Endothelial cell of umbilical vein (primary cell): ENCODE measurements at regions not wholly inside any gene's neighbourhood (a gene's known extent, or its start where the extent isn't known, plus 50 kb on each side); places are given as distances from the start of the nearest gene placed in this dataset.

Experiments used
- BruUV-seq: library from RNA; stranded (reverse); fragments of 400-500 nt; replicated peaks from 2 replicates; lab custom pipeline; 2021; lab: Mats Ljungman, UMichigan
- CTCF ChIA-PET: fragments of 300-600, 350-600 bp; sonication (Branson Sonifier 250); formaldehyde crosslinking; loops from one replicate; lab custom pipeline; 2021; ENCODE audit warnings: antibody characterized with exemption, inconsistent platforms; lab: Charles Lee
- POLR2A ChIA-PET: fragments of 300-600, 350-600 bp; sonication (Branson Sonifier 250); formaldehyde crosslinking; loops from one replicate; lab custom pipeline; 2021; ENCODE audit warnings: antibody characterized with exemption, inconsistent platforms; lab: Charles Lee
- DNase-seq: peaks from one replicate; pipeline ENCODE4 v3.0.0-alpha.2; 2011; ENCODE audit warnings: low read depth, low spot score
- FAIRE-seq: peaks from 2 replicates; lab custom pipeline; 2011; peaks lifted over from hg19 to GRCh38; lab: Jason Lieb, UNC
- H2AFZ ChIP-seq: 2 replicates; pipeline ENCODE4 v1.6.0; 2012; ENCODE audit warnings: low read depth, low read length, control low read depth, inconsistent platforms
- H3K27ac ChIP-seq: 2 replicates; pipeline ENCODE4 v1.5.1; 2011; ENCODE audit warnings: low read depth, mild to moderate bottlenecking, control low read depth, low read length, moderate library complexity; ENCODE audit not compliant: insufficient read depth
- H3K27me3 ChIP-seq, 2 experiments: 2 replicates each; pipeline versions ENCODE4 v1.6.0 to v1.6.1; 2011; ENCODE audit warnings: low read length in 2 of 2, mixed read lengths in 1 of 2; ENCODE audit not compliant: control insufficient read depth in 2 of 2, insufficient read depth in 2 of 2
- H3K36me3 ChIP-seq, 2 experiments: 2 replicates in 1 of 2; 3 replicates in 1 of 2; pipeline ENCODE4 v1.5.1; 2011; ENCODE audit warnings: low read length in 2 of 2, mild to moderate bottlenecking in 1 of 2, moderate library complexity in 1 of 2; ENCODE audit not compliant: control insufficient read depth in 2 of 2, insufficient read depth in 2 of 2; ENCODE audit errors: extremely low read depth in 1 of 2
- H3K4me1 ChIP-seq: 3 replicates; pipeline ENCODE4 v1.5.1; 2011; ENCODE audit warnings: mild to moderate bottlenecking, low read length; ENCODE audit not compliant: control insufficient read depth, insufficient read depth; ENCODE audit errors: extremely low read depth
- H3K4me2 ChIP-seq: 2 replicates; pipeline ENCODE4 v1.6.1; 2011; ENCODE audit warnings: low read length, control low read depth, mixed read lengths; ENCODE audit not compliant: insufficient read depth
- H3K4me3 ChIP-seq, 3 experiments: fragments of 200-600 bp in 1 of 3; sonication (generic), shearing (Covaris generic) in 1 of 3; replicated peaks in 1 of 3; 2 replicates each; pipeline ENCODE4 v1.5.1; 2011 to 2016; ENCODE audit warnings: control low read depth in 3 of 3, low read length in 3 of 3, mild to moderate bottlenecking in 2 of 3, inconsistent platforms in 1 of 3, low read depth in 1 of 3, moderate library complexity in 1 of 3; ENCODE audit not compliant: insufficient read depth in 1 of 3
- H3K79me2 ChIP-seq: 2 replicates; pipeline ENCODE4 v1.6.0; 2012; ENCODE audit warnings: low read length, inconsistent platforms; ENCODE audit not compliant: control insufficient read depth, insufficient read depth
- H3K9ac ChIP-seq: replicated peaks from 2 replicates; pipeline ENCODE3; 2011; ENCODE audit warnings: low read length, control low read depth; ENCODE audit not compliant: insufficient read depth; ENCODE audit errors: extremely low read depth
- H3K9me1 ChIP-seq: replicated peaks from 3 replicates; pipeline ENCODE4 v1.6.0; 2011; ENCODE audit warnings: mild to moderate bottlenecking, low read length; ENCODE audit not compliant: control insufficient read depth, insufficient read depth; ENCODE audit errors: extremely low read depth
- H3K9me3 ChIP-seq: replicated peaks from 2 replicates; pipeline ENCODE4 v1.5.1; 2012; ENCODE audit warnings: low read length, inconsistent platforms; ENCODE audit not compliant: control insufficient read depth, insufficient read depth
- H4K20me1 ChIP-seq: replicated peaks from 2 replicates; pipeline ENCODE3; 2011; ENCODE audit warnings: mild to moderate bottlenecking, low read length; ENCODE audit not compliant: control insufficient read depth, insufficient read depth; ENCODE audit errors: extremely low read depth
- EZH2 ChIP-seq: IDR thresholded peaks from 2 replicates; pipeline ENCODE4 v1.6.1; 2012; ENCODE audit warnings: borderline replicate concordance, low read depth, mild to moderate bottlenecking, moderate library complexity, low read length, inconsistent platforms; ENCODE audit not compliant: severe bottlenecking
- FOS ChIP-seq: IDR thresholded peaks from 2 replicates; pipeline ENCODE4 v1.6.1; 2011; ENCODE audit warnings: mild to moderate bottlenecking, low read length, moderate library complexity, borderline replicate concordance; ENCODE audit not compliant: insufficient read depth
- GATA2 ChIP-seq: IDR thresholded peaks from 2 replicates; pipeline ENCODE4 v1.7.0; 2011; ENCODE audit warnings: low read depth, mild to moderate bottlenecking, moderate library complexity, mixed read lengths, low read length; ENCODE audit not compliant: insufficient read length, insufficient read depth
- JUN ChIP-seq: IDR thresholded peaks from 2 replicates; pipeline ENCODE4 v1.6.1; 2011; ENCODE audit warnings: borderline replicate concordance, low read depth; ENCODE audit not compliant: insufficient read length, insufficient read depth
- MYC ChIP-seq: IDR thresholded peaks from one replicate; pipeline ENCODE4 v1.6.1; 2011; ENCODE audit warnings: mild to moderate bottlenecking, low read depth, low read length
- POLR2A ChIP-seq: IDR thresholded peaks from 2 replicates; pipeline ENCODE4 v1.6.1; 2012; ENCODE audit warnings: low read depth, mild to moderate bottlenecking, control low read depth, low read length
- POLR2AphosphoS5 ChIP-seq: IDR thresholded peaks from 2 replicates; pipeline ENCODE4 v1.6.1; 2012; ENCODE audit warnings: low read depth, mild to moderate bottlenecking, control low read depth, low read length, moderate library complexity; ENCODE audit not compliant: insufficient read depth
- dilution Hi-C: fragments of 300-500 bp; cut with MboI; formaldehyde crosslinking; loops from one replicate; pipeline ENCODE4 v1.15.0; 2019; ENCODE audit warnings: low sequenced_read_pairs; ENCODE audit not compliant: extremely low pct_ligation_motif_present
- intact Hi-C: fragments of 100-400 bp; cut with micrococcal nuclease; formaldehyde crosslinking; loops from one replicate; pipeline ENCODE4 v1.10.0; 2022
- TF ChIP-seq, protein P1 (sequence below): IDR thresholded peaks from 2 replicates; pipeline ENCODE4 v1.6.1; 2011; ENCODE audit not compliant: insufficient read depth, insufficient read length
- TF ChIP-seq, protein P2 (sequence below), 2 donors: IDR thresholded peaks; 1 replicate in 1 of 2; 2 replicates in 1 of 2; pipeline ENCODE4 v1.5.1; 2011; ENCODE audit warnings: low read length in 2 of 2, mild to moderate bottlenecking in 2 of 2, moderate library complexity in 2 of 2, control low read depth in 1 of 2, inconsistent platforms in 1 of 2, low read depth in 1 of 2; ENCODE audit not compliant: insufficient read depth in 1 of 2; ENCODE audit errors: extremely low read depth in 1 of 2

DNA sequence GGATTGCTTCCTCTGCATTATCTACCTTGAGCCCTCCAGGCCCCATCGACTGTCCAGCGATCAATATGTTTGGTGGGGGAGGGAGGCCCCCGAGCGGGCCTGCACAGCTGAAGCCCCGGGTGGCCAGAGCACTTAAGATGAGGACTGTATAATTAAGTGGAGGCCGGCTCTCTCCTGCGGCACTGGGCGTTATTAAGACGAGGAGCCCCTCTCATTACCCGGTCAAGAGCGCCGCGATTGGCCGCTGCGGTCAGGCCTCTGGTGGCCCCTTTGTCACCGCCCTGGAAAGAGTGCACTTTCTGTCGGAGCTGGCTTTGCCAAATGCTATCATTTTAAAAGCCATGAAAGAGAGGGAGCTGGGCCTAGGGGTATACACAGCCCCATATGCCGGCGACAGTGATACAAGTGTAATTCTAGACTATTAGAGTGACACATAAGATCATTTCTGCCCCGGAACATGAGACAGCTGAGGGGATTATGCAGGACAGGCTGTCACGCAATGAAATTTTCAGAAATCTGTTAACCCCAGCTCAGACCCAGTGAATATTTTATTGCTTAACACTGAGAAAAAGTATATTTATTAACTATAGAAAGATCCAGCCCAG is 106.3 kb upstream of the IRX1 start:
- Histone ChIP-seq H3K79me2 (no peaks in the 10 kb centered on the region), H3K4me2 (no peak overlapping the region), H3K9ac (no peak overlapping the region), H3K36me3 (no peaks in the 10 kb centered on the region), H2AFZ (no peak overlapping the region), H3K9me3 (peaks cover 8% of the 10 kb centered on the region), H3K9me1 (no peaks in the 10 kb centered on the region), H3K4me3 (no peak overlapping the region), H3K27ac (no peak overlapping the region), H4K20me1 (no peaks in the 10 kb centered on the region), H3K27me3 (no peaks in the 10 kb centered on the region), H3K4me1 (no peaks in the 10 kb centered on the region)
- dilution Hi-C loops (no loop called here), intact Hi-C loops (no loop called here)
- ChIA-PET POLR2A (no interaction called here), CTCF (no interaction called here)
- FAIRE-seq = no peak
- TF ChIP-seq MYC (no peak), POLR2AphosphoS5 (no peak), EZH2 (no peak), FOS (no peak), JUN (no peak), POLR2A (no peak), GATA2 (no peak)
- TF ChIP-seq, protein P1, sequence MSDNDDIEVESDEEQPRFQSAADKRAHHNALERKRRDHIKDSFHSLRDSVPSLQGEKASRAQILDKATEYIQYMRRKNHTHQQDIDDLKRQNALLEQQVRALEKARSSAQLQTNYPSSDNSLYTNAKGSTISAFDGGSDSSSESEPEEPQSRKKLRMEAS = no peak
- TF ChIP-seq, protein P2, sequence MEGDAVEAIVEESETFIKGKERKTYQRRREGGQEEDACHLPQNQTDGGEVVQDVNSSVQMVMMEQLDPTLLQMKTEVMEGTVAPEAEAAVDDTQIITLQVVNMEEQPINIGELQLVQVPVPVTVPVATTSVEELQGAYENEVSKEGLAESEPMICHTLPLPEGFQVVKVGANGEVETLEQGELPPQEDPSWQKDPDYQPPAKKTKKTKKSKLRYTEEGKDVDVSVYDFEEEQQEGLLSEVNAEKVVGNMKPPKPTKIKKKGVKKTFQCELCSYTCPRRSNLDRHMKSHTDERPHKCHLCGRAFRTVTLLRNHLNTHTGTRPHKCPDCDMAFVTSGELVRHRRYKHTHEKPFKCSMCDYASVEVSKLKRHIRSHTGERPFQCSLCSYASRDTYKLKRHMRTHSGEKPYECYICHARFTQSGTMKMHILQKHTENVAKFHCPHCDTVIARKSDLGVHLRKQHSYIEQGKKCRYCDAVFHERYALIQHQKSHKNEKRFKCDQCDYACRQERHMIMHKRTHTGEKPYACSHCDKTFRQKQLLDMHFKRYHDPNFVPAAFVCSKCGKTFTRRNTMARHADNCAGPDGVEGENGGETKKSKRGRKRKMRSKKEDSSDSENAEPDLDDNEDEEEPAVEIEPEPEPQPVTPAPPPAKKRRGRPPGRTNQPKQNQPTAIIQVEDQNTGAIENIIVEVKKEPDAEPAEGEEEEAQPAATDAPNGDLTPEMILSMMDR (IDR thresholded peaks at IDR 0.05; ENCODE audit: extremely low read depth in 1 of 2, insufficient read depth in 1 of 2, low read depth in 1 of 2, low read length in 2 of 2) = no peak
- no TSS peak for BruUV-seq
- no peak for DNase-seq
